Naive thymus-derived CD4-positive, alpha-beta T cell (primary cell): ENCODE measurements at regions not wholly inside any gene's neighbourhood (a gene's known extent, or its start where the extent isn't known, plus 50 kb on each side); places are given as distances from the start of the nearest gene placed in this dataset.

Experiments used
- ATAC-seq: fragments of 150-1000 bp; cut with Tn5 transposase; 2 replicates; pipeline ENCODE4 v1.10.0; 2021; ENCODE audit warnings: mild to moderate bottlenecking, moderate library complexity
- CTCF ChIA-PET: fragments of 350-600 bp; sonication (Branson Sonifier 250); formaldehyde crosslinking; loops from one replicate; lab custom pipeline; 2021; ENCODE audit warnings: antibody characterized with exemption; lab: Charles Lee
- POLR2A ChIA-PET: fragments of 350-600 bp; sonication (Branson Sonifier 250); formaldehyde crosslinking; loops from one replicate; lab custom pipeline; 2021; ENCODE audit warnings: antibody characterized with exemption, inconsistent platforms; lab: Charles Lee
- DNase-seq, 9 donors: peaks; one replicate each; pipeline versions ENCODE4 v3.0.0 to v3.0.0-alpha.2; 2020 to 2022; ENCODE audit warnings: mixed read lengths in 1 of 9
- H3K27ac ChIP-seq: one replicate; pipeline ENCODE4 v1.7.0; 2013; ENCODE audit warnings: mild to moderate bottlenecking, low read depth, low read length, moderate library complexity
- H3K27me3 ChIP-seq, 2 donors: one replicate each; pipeline ENCODE4 v1.7.0; 2013; ENCODE audit warnings: low read length in 2 of 2, mild to moderate bottlenecking in 2 of 2, moderate library complexity in 2 of 2; ENCODE audit not compliant: control insufficient read depth in 2 of 2, insufficient read depth in 2 of 2
- H3K36me3 ChIP-seq, 3 experiments: 1 replicate in 2 of 3; 2 replicates in 1 of 3; pipeline ENCODE4 v1.7.0; 2013; ENCODE audit warnings: low read length in 3 of 3, mild to moderate bottlenecking in 3 of 3, moderate library complexity in 1 of 3; ENCODE audit not compliant: insufficient read depth in 3 of 3, control insufficient read depth in 2 of 3
- H3K4me1 ChIP-seq, 2 donors: one replicate each; pipeline ENCODE4 v1.7.0; 2013; ENCODE audit warnings: low read length in 2 of 2, mild to moderate bottlenecking in 2 of 2, moderate library complexity in 1 of 2; ENCODE audit not compliant: control insufficient read depth in 2 of 2, insufficient read depth in 2 of 2
- H3K4me3 ChIP-seq: 2 replicates; pipeline ENCODE4 v1.7.0; 2013; ENCODE audit warnings: mild to moderate bottlenecking, low read length
- H3K9me3 ChIP-seq, 3 experiments: 1 replicate in 2 of 3; 2 replicates in 1 of 3; pipeline ENCODE4 v1.7.0; 2013; ENCODE audit warnings: low read length in 3 of 3; ENCODE audit not compliant: control insufficient read depth in 2 of 3
- H3K27ac Mint-ChIP-seq, 9 donors: one replicate each; pipeline ENCODE4 v1.8.0; 2020 to 2022; ENCODE audit warnings: mixed read lengths in 9 of 9, mild to moderate bottlenecking in 8 of 9, moderate library complexity in 5 of 9, inconsistent platforms in 2 of 9
- H3K27me3 Mint-ChIP-seq, 5 donors: one replicate each; pipeline ENCODE4 v1.8.0; 2021 to 2022; ENCODE audit warnings: mixed read lengths in 5 of 5, mild to moderate bottlenecking in 1 of 5
- H3K36me3 Mint-ChIP-seq, 5 donors: one replicate each; pipeline ENCODE4 v1.8.0; 2020 to 2022; ENCODE audit warnings: mixed read lengths in 5 of 5, mild to moderate bottlenecking in 3 of 5, inconsistent platforms in 1 of 5
- H3K4me1 Mint-ChIP-seq, 7 donors: one replicate each; pipeline ENCODE4 v1.8.0; 2020 to 2022; ENCODE audit warnings: mixed read lengths in 7 of 7, mild to moderate bottlenecking in 3 of 7, inconsistent platforms in 1 of 7
- H3K4me3 Mint-ChIP-seq, 10 donors: one replicate each; pipeline ENCODE4 v1.8.0; 2020 to 2022; ENCODE audit warnings: mild to moderate bottlenecking in 10 of 10, mixed read lengths in 10 of 10, moderate library complexity in 6 of 10, inconsistent platforms in 2 of 10
- H3K9me3 Mint-ChIP-seq, 11 donors: one replicate each; pipeline ENCODE4 v1.8.0; 2020 to 2022; ENCODE audit warnings: mixed read lengths in 11 of 11, mild to moderate bottlenecking in 4 of 11, inconsistent platforms in 1 of 11, moderate library complexity in 1 of 11
- intact Hi-C, 2 donors: fragments of 100-400 bp; cut with micrococcal nuclease; formaldehyde crosslinking; loops; one replicate each; pipeline ENCODE4 v1.15.1; 2023

- Mint-ChIP-seq H3K4me3 (no peak overlapping the region), H3K36me3 (no peaks in the 10 kb centered on the region), H3K27me3 (no peaks in the 10 kb centered on the region), H3K4me1 (no peaks in the 10 kb centered on the region), H3K27ac (no peak overlapping the region), H3K9me3 (peaks cover 0 to 4% (median 0%) of the 10 kb centered on the region in 11 donors)
- no peak for ATAC-seq
- no peaks in the 10 kb centered on the region for H3K36me3 ChIP-seq
- no peaks in the 10 kb centered on the region for H3K9me3 ChIP-seq
- intact Hi-C loops, result no loop called here
- ChIA-PET CTCF (no interaction called here), POLR2A (no interaction called here)
- DNase-seq, result no peak
- no peaks in the 10 kb centered on the region for H3K27me3 ChIP-seq
- no peaks in the 10 kb centered on the region for H3K4me1 ChIP-seq
- H3K27ac ChIP-seq, result no peak overlapping the region
- H3K4me3 ChIP-seq, result no peak overlapping the region
These were observed 184.4 kb upstream of the EEA1 start for GRCh38 chr12:93113317-93114006.

- Histone ChIP-seq H3K27me3 (no peaks in the 10 kb centered on the region), H3K4me1 (no peaks in the 10 kb centered on the region), H3K9me3 (no peaks in the 10 kb centered on the region), H3K27ac (no peak overlapping the region), H3K4me3 (no peak overlapping the region), H3K36me3 (no peaks in the 10 kb centered on the region)
- no peak for ATAC-seq
- peaks cover 0 to 7% (median 3%) of the 10 kb centered on the region in 5 donors for H3K27me3 Mint-ChIP-seq
- ChIA-PET POLR2A (no interaction called here), CTCF (no interaction called here)
- intact Hi-C loops, result no loop called here
- no peak overlapping the region for H3K27ac Mint-ChIP-seq
- H3K36me3 Mint-ChIP-seq, result no peaks in the 10 kb centered on the region
- DNase-seq, result no peak
- H3K9me3 Mint-ChIP-seq, result peaks cover 0 to 4% (median 0%) of the 10 kb centered on the region in 11 donors
- H3K4me3 Mint-ChIP-seq, result no peak overlapping the region
- peaks cover 0 to 3% (median 0%) of the 10 kb centered on the region in 7 donors for H3K4me1 Mint-ChIP-seq
These were observed 186.1 kb upstream of the EEA1 start for GRCh38 chr12:93115198-93115601.

GRCh38 chr12:93115646-93116045, 186.6 kb upstream of the EEA1 start:
- Mint-ChIP-seq H3K4me3 (no peak overlapping the region), H3K9me3 (peaks cover 0 to 4% (median 0%) of the 10 kb centered on the region in 11 donors), H3K36me3 (no peaks in the 10 kb centered on the region), H3K4me1 (peaks cover 0 to 3% (median 0%) of the 10 kb centered on the region in 7 donors), H3K27me3 (peaks cover 0 to 8% (median 7%) of the 10 kb centered on the region in 5 donors), H3K27ac (no peak overlapping the region)
- H3K27ac ChIP-seq, result no peak overlapping the region
- CTCF ChIA-PET, result no interaction called here
- DNase-seq (no peak), ATAC-seq (no peak)
- intact Hi-C loops, result no loop called here
- no peaks in the 10 kb centered on the region for H3K27me3 ChIP-seq
- H3K36me3 ChIP-seq, result no peaks in the 10 kb centered on the region
- H3K4me1 ChIP-seq, result no peaks in the 10 kb centered on the region
- POLR2A ChIA-PET, result no interaction called here
- H3K4me3 ChIP-seq, result no peak overlapping the region
- no peaks in the 10 kb centered on the region for H3K9me3 ChIP-seq

- Mint-ChIP-seq H3K27ac (no peak overlapping the region), H3K36me3 (no peaks in the 10 kb centered on the region), H3K9me3 (peaks cover 0 to 4% (median 0%) of the 10 kb centered on the region in 11 donors), H3K27me3 (peaks cover 0 to 10% (median 7%) of the 10 kb centered on the region in 5 donors), H3K4me3 (no peak overlapping the region), H3K4me1 (peaks cover 0 to 3% (median 0%) of the 10 kb centered on the region in 7 donors)
- Histone ChIP-seq H3K4me1 (no peaks in the 10 kb centered on the region), H3K36me3 (no peaks in the 10 kb centered on the region), H3K4me3 (no peak overlapping the region), H3K27ac (no peak overlapping the region), H3K9me3 (no peaks in the 10 kb centered on the region), H3K27me3 (no peaks in the 10 kb centered on the region)
- POLR2A ChIA-PET, result no interaction called here
- intact Hi-C loops, result no loop called here
- CTCF ChIA-PET, result interaction anchor here (0.6 kb wide), 1 partner anchor 408 kb away, joined by 3 read pairs; no protein-coding TSS in a partner anchor
- no peak for ATAC-seq
- DNase-seq, result no peak
These were observed 187.5 kb upstream of the EEA1 start for GRCh38 chr12:93116632-93117031.

GRCh38 chr12:93121729-93122488, 192.8 kb upstream of the EEA1 start:
- H3K27ac ChIP-seq, result no peak overlapping the region
- Mint-ChIP-seq H3K4me3 (no peak overlapping the region), H3K36me3 (no peaks in the 10 kb centered on the region), H3K27ac (no peak overlapping the region), H3K27me3 (peaks cover 0 to 10% (median 7%) of the 10 kb centered on the region in 5 donors), H3K9me3 (peaks cover 0 to 3% (median 0%) of the 10 kb centered on the region in 11 donors), H3K4me1 (peaks cover 0 to 4% (median 0%) of the 10 kb centered on the region in 7 donors)
- H3K4me1 ChIP-seq, result no peaks in the 10 kb centered on the region
- ATAC-seq (no peak), DNase-seq (no peak)
- ChIA-PET CTCF (interaction anchor here (0.6 to 0.7 kb wide), 2 partner anchors 23 to 1527 kb away, joined by 3 read pairs; no protein-coding TSS in a partner anchor), POLR2A (no interaction called here)
- H3K9me3 ChIP-seq, result no peaks in the 10 kb centered on the region
- intact Hi-C loops, result no loop called here
- H3K36me3 ChIP-seq, result no peaks in the 10 kb centered on the region
- no peaks in the 10 kb centered on the region for H3K27me3 ChIP-seq
- no peak overlapping the region for H3K4me3 ChIP-seq

GRCh38 chr12:93122569-93123091, 193.5 kb upstream of the EEA1 start:
- no peak for ATAC-seq
- Histone ChIP-seq H3K36me3 (no peaks in the 10 kb centered on the region), H3K9me3 (no peaks in the 10 kb centered on the region), H3K27me3 (no peaks in the 10 kb centered on the region), H3K4me1 (no peaks in the 10 kb centered on the region), H3K27ac (no peak overlapping the region), H3K4me3 (no peak overlapping the region)
- H3K4me1 Mint-ChIP-seq, result peaks cover 0 to 4% (median 0%) of the 10 kb centered on the region in 7 donors
- H3K9me3 Mint-ChIP-seq, result peaks cover 0 to 3% (median 0%) of the 10 kb centered on the region in 11 donors
- peaks cover 0 to 10% (median 7%) of the 10 kb centered on the region in 5 donors for H3K27me3 Mint-ChIP-seq
- intact Hi-C loops, result no loop called here
- no peak for DNase-seq
- H3K27ac Mint-ChIP-seq, result no peak overlapping the region
- ChIA-PET CTCF (interaction anchor here (0.6 to 0.8 kb wide), 3 partner anchors 22 to 1526 kb away, joined by 3 read pairs; no protein-coding TSS in a partner anchor), POLR2A (no interaction called here)
- H3K4me3 Mint-ChIP-seq, result no peak overlapping the region
- H3K36me3 Mint-ChIP-seq, result no peaks in the 10 kb centered on the region
